Pancreas (tissue), 10 donors: ENCODE measurements at regions not wholly inside any gene's neighbourhood (a gene's known extent, or its start where the extent isn't known, plus 50 kb on each side); places are given as distances from the start of the nearest gene placed in this dataset.
A peak's percentile ranks its signal among the peaks of the same experiment; 100 is the strongest.

Source experiments
- ATAC-seq, 4 donors: fragments of 200-7000 bp; cut with Tn5 transposase; one replicate each; pipeline versions ENCODE4 v1.8.0 to v1.9.1; 2020; ENCODE audit warnings: mild to moderate bottlenecking in 4 of 4, moderate library complexity in 4 of 4
- DNase-seq, 6 donors: peaks; one replicate each; pipeline ENCODE4 v3.0.0-alpha.2; 2020
- FAIRE-seq: peaks from 2 replicates; lab custom pipeline; 2012; peaks lifted over from hg19 to GRCh38; lab: Jason Lieb, UNC
- H3K27ac ChIP-seq, 4 donors: fragments of 200-600 bp; sonication (generic); 1 replicate in 3 of 4; 2 replicates in 1 of 4; pipeline versions ENCODE4 v1.5.0 to v1.8.0; 2020
- H3K27me3 ChIP-seq, 4 donors: fragments of 200-600 bp; one replicate each; pipeline ENCODE4 v1.8.0; 2021
- H3K36me3 ChIP-seq, 3 donors: fragments of 200-600 bp; sonication (generic) in 1 of 3; one replicate each; pipeline versions ENCODE4 v1.5.0 to v1.8.0; 2020 to 2021
- H3K4me1 ChIP-seq, 3 donors: fragments of 200-600 bp; one replicate each; pipeline ENCODE4 v1.8.0; 2021
- H3K4me3 ChIP-seq, 4 donors: fragments of 200-600 bp; sonication (generic) in 2 of 4; one replicate each; pipeline versions ENCODE4 v1.5.0 to v1.8.0; 2020 to 2021
- H3K9me3 ChIP-seq, 4 donors: fragments of 200-600 bp; one replicate each; pipeline ENCODE4 v1.8.0; 2021
- WGBS, 2 donors: extraction: QIAGEN DNeasy Blood & Tissue Kit; methylation state at CpG; one replicate each; pipeline ENCODE4 v1.1.7; 2013; 5-methylcytosine and 5-hydroxymethylcytosine counted together
- intact Hi-C, 3 donors: fragments of 100-400 bp; cut with DNase I; formaldehyde crosslinking; loops; one replicate each; pipeline versions ENCODE4 v1.11.1 to v1.14.2; 2022
- TF ChIP-seq, protein P1 (sequence below), 4 donors: fragments of 200-600 bp; sonication (generic) in 3 of 4; IDR thresholded peaks; one replicate each; pipeline versions ENCODE4 v1.5.0 to v1.8.0; 2021; ENCODE audit warnings: antibody characterized with exemption in 4 of 4
- donor health status: healthy with polysubstance abuse.
- donor health status: DM: no; HTN: no; CAD: no; lungs with moderate emphysema.
- donor health status: DM: no; HTN: no; CAD: no.
- donor health status: control.
- donor health status: control.
- donor health status: Bipolar disorder and iron deficiency.
- donor health status: DM: yes; HTN: yes; CAD: no.
- donor health status: DM: no; HTN: no; CAD: no.
- donor health status: DM: no; HTN: no; CAD: no.
- donor health status: DM: yes; HTN: yes; CAD: no.

DNA sequence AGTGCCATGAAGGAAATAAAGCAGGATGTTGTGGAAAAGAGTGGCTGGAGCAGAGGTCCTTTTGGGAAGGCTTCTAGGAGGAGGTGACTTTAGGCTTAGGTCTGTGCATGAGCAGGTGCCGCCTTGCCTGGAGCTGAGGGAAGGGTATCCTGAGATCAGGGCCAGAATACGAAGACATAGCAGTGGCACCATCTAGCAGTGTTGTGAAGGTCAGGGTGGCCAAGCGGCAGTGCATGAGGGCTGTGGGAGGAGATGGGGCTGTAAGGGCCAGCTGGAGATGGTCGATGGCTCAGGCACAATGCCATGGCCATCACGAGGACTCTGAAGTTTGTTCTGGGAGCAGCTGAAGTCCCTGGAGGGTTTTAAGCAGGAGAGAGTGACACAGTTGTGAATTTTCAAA, 219.5 kb downstream of the PTPRU start:
- Histone ChIP-seq H3K36me3 (no peaks in the 10 kb centered on the region), H3K9me3 (no peaks in the 10 kb centered on the region), H3K27ac (no peak overlapping the region), H3K4me3 (no peak overlapping the region), H3K4me1 (no peaks in the 10 kb centered on the region), H3K27me3 (no peaks in the 10 kb centered on the region)
- ATAC-seq, result no peak
- FAIRE-seq, result no peak
- DNase-seq, result no peak
- TF ChIP-seq, protein P1, sequence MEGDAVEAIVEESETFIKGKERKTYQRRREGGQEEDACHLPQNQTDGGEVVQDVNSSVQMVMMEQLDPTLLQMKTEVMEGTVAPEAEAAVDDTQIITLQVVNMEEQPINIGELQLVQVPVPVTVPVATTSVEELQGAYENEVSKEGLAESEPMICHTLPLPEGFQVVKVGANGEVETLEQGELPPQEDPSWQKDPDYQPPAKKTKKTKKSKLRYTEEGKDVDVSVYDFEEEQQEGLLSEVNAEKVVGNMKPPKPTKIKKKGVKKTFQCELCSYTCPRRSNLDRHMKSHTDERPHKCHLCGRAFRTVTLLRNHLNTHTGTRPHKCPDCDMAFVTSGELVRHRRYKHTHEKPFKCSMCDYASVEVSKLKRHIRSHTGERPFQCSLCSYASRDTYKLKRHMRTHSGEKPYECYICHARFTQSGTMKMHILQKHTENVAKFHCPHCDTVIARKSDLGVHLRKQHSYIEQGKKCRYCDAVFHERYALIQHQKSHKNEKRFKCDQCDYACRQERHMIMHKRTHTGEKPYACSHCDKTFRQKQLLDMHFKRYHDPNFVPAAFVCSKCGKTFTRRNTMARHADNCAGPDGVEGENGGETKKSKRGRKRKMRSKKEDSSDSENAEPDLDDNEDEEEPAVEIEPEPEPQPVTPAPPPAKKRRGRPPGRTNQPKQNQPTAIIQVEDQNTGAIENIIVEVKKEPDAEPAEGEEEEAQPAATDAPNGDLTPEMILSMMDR (IDR thresholded peaks at IDR 0.05), result no peak
- WGBS, 2 donors, result 64 to 76% methylated on average over 5 of the region's 5 CpGs
- intact Hi-C loops, result no loop called here

- Histone ChIP-seq H3K4me1 (no peaks in the 10 kb centered on the region), H3K27ac (no peak overlapping the region), H3K36me3 (no peaks in the 10 kb centered on the region), H3K4me3 (no peak overlapping the region), H3K9me3 (no peaks in the 10 kb centered on the region), H3K27me3 (no peaks in the 10 kb centered on the region)
- intact Hi-C loops, result no loop called here
- TF ChIP-seq, protein P1 (IDR thresholded peaks at IDR 0.05), result no peak
- WGBS, 2 donors, result 66 to 75% methylated on average over 13 of the region's 13 CpGs
- FAIRE-seq (no peak), ATAC-seq (no peak), DNase-seq (no peak)
These were observed 218.5 kb downstream of the PTPRU start for GRCh38 chr1:29454616-29455380.

DNA sequence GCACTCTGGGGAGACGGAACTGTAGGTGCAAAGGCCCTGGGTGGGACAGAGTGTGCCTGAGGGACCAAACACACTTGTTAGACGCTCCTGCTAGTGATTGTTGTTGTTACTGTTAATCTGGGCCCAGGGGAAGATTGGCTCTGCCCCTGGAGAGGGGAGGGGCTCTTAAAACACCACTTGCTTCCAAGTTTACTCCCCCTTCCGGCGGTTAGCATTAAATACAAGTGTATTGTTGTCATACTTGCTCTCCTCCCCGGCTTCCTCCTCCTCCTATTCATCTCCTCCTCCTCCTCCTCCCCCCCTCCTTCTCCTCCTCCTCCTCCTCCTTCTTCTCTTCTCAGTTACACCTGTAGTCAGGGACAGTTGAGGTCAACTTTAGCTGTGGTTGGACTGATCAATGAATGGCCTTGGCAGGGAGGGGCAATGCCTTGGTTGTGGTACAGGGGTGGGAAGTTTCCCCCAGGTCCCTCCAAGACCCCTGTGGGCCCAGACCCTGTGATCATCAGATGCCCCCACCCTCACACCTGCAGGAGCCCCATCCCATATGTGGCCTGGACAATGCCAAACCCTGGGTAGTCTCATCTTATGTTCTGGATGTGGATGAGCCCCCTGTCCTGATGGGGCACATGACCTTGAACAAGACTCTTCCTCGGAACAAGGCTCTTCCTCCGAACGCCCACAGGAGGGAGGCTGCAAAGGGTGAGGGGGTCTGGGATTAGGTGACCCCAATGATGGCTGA, 217.3 kb downstream of the PTPRU start:
- peak in 3 of 4 donors; percentile 43 to 85 (median 77) for ATAC-seq
- WGBS, 2 donors, result 20 to 21% methylated on average over 8 of the region's 8 CpGs
- H3K9me3 ChIP-seq, result no peaks in the 10 kb centered on the region
- TF ChIP-seq, protein P1 (IDR thresholded peaks at IDR 0.05), result no peak
- H3K27me3 ChIP-seq, result no peaks in the 10 kb centered on the region
- no peak for FAIRE-seq
- no peaks in the 10 kb centered on the region for H3K4me1 ChIP-seq
- no peaks in the 10 kb centered on the region for H3K36me3 ChIP-seq
- intact Hi-C loops, result no loop called here
- peak in 1 of 6 donors; percentile 20 for DNase-seq
- H3K27ac ChIP-seq, result no peak overlapping the region
- no peak overlapping the region for H3K4me3 ChIP-seq

DNA sequence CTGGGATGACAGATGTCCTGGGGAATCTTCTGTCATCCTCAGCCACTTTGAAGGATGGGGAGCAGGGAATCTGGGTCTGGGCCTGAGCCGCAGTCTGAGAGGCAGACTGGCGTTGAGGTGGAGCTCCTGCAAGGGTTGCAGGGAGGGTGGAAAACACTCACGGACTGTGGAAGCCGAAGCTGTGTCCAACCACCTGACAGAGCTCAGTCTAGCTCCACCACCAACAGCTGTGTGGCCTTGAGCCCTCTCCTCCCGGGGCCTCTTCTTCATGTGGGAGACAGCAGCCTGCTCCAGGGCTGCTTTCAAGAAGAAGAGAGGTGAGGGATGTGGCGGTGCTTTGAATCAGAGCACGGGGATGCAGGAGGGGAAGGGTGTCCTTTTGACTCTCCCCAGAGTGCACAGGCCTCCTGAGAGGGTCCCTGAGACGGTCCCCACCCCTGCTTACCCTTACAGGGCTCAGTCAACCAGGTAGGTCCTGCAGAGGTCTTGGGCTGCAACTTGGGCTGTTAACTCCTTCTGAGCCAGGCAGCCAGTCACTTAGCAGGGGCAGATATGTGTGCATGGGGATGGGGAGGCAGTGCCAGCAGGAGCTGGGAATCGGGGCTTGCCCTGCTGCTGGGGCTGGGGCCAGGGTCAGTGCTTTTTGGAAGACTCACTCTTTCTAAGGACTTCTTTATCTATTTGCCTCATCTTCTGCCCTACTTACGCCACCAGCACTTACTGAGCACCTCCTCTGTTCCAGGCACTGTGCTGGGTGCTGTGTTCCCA, 216.3 kb downstream of the PTPRU start:
- TF ChIP-seq, protein P1 (IDR thresholded peaks at IDR 0.05), result no peak
- no peak for FAIRE-seq
- Histone ChIP-seq H3K4me1 (no peaks in the 10 kb centered on the region), H3K27ac (no peak overlapping the region), H3K36me3 (no peaks in the 10 kb centered on the region), H3K4me3 (no peak overlapping the region), H3K9me3 (no peaks in the 10 kb centered on the region), H3K27me3 (no peaks in the 10 kb centered on the region)
- ATAC-seq, result no peak
- no peak for DNase-seq
- 71% methylated on average over 10 of the region's 10 CpGs for WGBS, 2 donors
- intact Hi-C loops, result no loop called here
